Loucy (cell line): ENCODE measurements at regions not wholly inside any gene's neighbourhood (a gene's known extent, or its start where the extent isn't known, plus 50 kb on each side); places are given as distances from the start of the nearest gene placed in this dataset.
"Not testable (repeated sequence)": the region's sequence is repeated elsewhere in the genome, so short reads cannot be mapped to it uniquely, and the experiment has no call there.

Experiments used
- H2AFZ ChIP-seq: fragments of 200-600 bp; sonication (generic); 2 replicates; pipeline ENCODE4 v1.6.0; 2016; ENCODE audit warnings: antibody characterized with exemption, mild to moderate bottlenecking, low read length, moderate library complexity
- H3F3A ChIP-seq: fragments of 200-600 bp; 2 replicates; pipeline ENCODE4 v1.6.0; 2016; ENCODE audit warnings: antibody characterized with exemption, low read depth, mild to moderate bottlenecking
- H3K27me3 ChIP-seq: fragments of 200-600 bp; sonication (generic); 2 replicates; pipeline ENCODE4 v1.6.1; 2014; ENCODE audit warnings: low read length, mild to moderate bottlenecking; ENCODE audit not compliant: insufficient read depth, poor library complexity, severe bottlenecking
- H3K36me3 ChIP-seq: fragments of 200-600 bp; sonication (generic); 2 replicates; pipeline ENCODE4 v1.6.1; 2016; ENCODE audit warnings: low read length; ENCODE audit not compliant: insufficient read depth
- H3K4me1 ChIP-seq: fragments of 200-600 bp; sonication (generic); 2 replicates; pipeline ENCODE4 v1.5.1; 2014; ENCODE audit warnings: low read length, mild to moderate bottlenecking; ENCODE audit not compliant: insufficient read depth, poor library complexity, severe bottlenecking
- H3K4me2 ChIP-seq: fragments of 200-600 bp; sonication (generic); 2 replicates; pipeline ENCODE4 v1.6.0; 2014; ENCODE audit warnings: antibody characterized with exemption, low read length, low read depth, mild to moderate bottlenecking; ENCODE audit not compliant: poor library complexity, severe bottlenecking
- H3K4me3 ChIP-seq: fragments of 200-600 bp; sonication (generic); 2 replicates; pipeline ENCODE4 v1.5.1; 2014; ENCODE audit warnings: low read length, mild to moderate bottlenecking, mixed read lengths; ENCODE audit not compliant: poor library complexity, severe bottlenecking
- H3K79me2 ChIP-seq: fragments of 200-600 bp; sonication (generic); 2 replicates; pipeline ENCODE4 v1.6.1; 2014; ENCODE audit warnings: low read length; ENCODE audit not compliant: insufficient read depth
- H3K9ac ChIP-seq: fragments of 200-600 bp; sonication (generic); 2 replicates; pipeline ENCODE4 v1.6.0; 2014; ENCODE audit warnings: mild to moderate bottlenecking, low read depth, low read length, moderate library complexity; ENCODE audit not compliant: poor library complexity, severe bottlenecking
- H3K9me2 ChIP-seq: fragments of 200-600 bp; sonication (generic); replicated peaks from 2 replicates; pipeline ENCODE4 v1.6.1; 2016; ENCODE audit warnings: low read depth, low read length, mixed read lengths
- H3K9me3 ChIP-seq: fragments of 200-600 bp; sonication (generic); 2 replicates; pipeline ENCODE4 v1.6.1; 2014; ENCODE audit warnings: mild to moderate bottlenecking, antibody characterized with exemption, low read length, low read depth; ENCODE audit not compliant: insufficient read depth
- H4K20me1 ChIP-seq: fragments of 200-600 bp; sonication (generic); 2 replicates; pipeline ENCODE4 v1.6.0; 2014; ENCODE audit warnings: antibody characterized with exemption, low read length, mild to moderate bottlenecking; ENCODE audit not compliant: insufficient read depth, poor library complexity, severe bottlenecking
- EZH2phosphoT487 ChIP-seq: fragments of 200-600 bp; IDR thresholded peaks from 2 replicates; pipeline ENCODE4 v1.6.1; 2018; ENCODE audit warnings: antibody characterized with exemption, mild to moderate bottlenecking, moderate library complexity, borderline replicate concordance
- TF ChIP-seq, protein P1 (sequence below): fragments of 200-600 bp; sonication (generic); conservative IDR thresholded peaks from 2 replicates; pipeline ENCODE4 v1.5.1; 2014; ENCODE audit warnings: mild to moderate bottlenecking, antibody characterized with exemption, low read length

- no peak overlapping the region for H3K9ac ChIP-seq
- H3K9me2 ChIP-seq = no peaks in the 10 kb centered on the region
- H3K27me3 ChIP-seq = no peaks in the 10 kb centered on the region
- no peaks in the 10 kb centered on the region for H3K9me3 ChIP-seq
- no peaks in the 10 kb centered on the region for H3F3A ChIP-seq
- no peak overlapping the region for H2AFZ ChIP-seq
- no peak overlapping the region for H3K4me3 ChIP-seq
- H3K36me3 ChIP-seq = no peaks in the 10 kb centered on the region
- TF ChIP-seq EZH2phosphoT487 = no peak
- no peaks in the 10 kb centered on the region for H3K79me2 ChIP-seq
- no peak overlapping the region for H3K4me2 ChIP-seq
- peaks cover 21% of the 10 kb centered on the region for H3K4me1 ChIP-seq
- no peaks in the 10 kb centered on the region for H4K20me1 ChIP-seq
These were observed 357.3 kb upstream of the JARID2 start for GRCh38 chr6:14888575-14889000.

GRCh38 chr6:14889188-14889587 is 356.7 kb upstream of the JARID2 start:
- no peaks in the 10 kb centered on the region for H3K9me2 ChIP-seq
- H3K4me1 ChIP-seq = peaks cover 15% of the 10 kb centered on the region
- no peaks in the 10 kb centered on the region for H4K20me1 ChIP-seq
- H3K4me3 ChIP-seq = no peak overlapping the region
- H3K36me3 ChIP-seq = no peaks in the 10 kb centered on the region
- no peaks in the 10 kb centered on the region; the same call in 1 of the 2 replicates for H3K9me3 ChIP-seq
- H3F3A ChIP-seq = no peaks in the 10 kb centered on the region
- H3K79me2 ChIP-seq = no peaks in the 10 kb centered on the region
- no peaks in the 10 kb centered on the region for H3K27me3 ChIP-seq
- no peak overlapping the region for H3K4me2 ChIP-seq
- no peak for TF ChIP-seq EZH2phosphoT487
- TF ChIP-seq, protein P1, sequence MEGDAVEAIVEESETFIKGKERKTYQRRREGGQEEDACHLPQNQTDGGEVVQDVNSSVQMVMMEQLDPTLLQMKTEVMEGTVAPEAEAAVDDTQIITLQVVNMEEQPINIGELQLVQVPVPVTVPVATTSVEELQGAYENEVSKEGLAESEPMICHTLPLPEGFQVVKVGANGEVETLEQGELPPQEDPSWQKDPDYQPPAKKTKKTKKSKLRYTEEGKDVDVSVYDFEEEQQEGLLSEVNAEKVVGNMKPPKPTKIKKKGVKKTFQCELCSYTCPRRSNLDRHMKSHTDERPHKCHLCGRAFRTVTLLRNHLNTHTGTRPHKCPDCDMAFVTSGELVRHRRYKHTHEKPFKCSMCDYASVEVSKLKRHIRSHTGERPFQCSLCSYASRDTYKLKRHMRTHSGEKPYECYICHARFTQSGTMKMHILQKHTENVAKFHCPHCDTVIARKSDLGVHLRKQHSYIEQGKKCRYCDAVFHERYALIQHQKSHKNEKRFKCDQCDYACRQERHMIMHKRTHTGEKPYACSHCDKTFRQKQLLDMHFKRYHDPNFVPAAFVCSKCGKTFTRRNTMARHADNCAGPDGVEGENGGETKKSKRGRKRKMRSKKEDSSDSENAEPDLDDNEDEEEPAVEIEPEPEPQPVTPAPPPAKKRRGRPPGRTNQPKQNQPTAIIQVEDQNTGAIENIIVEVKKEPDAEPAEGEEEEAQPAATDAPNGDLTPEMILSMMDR = no peak
- no peak overlapping the region for H2AFZ ChIP-seq
- H3K9ac ChIP-seq = no peak overlapping the region

DNA sequence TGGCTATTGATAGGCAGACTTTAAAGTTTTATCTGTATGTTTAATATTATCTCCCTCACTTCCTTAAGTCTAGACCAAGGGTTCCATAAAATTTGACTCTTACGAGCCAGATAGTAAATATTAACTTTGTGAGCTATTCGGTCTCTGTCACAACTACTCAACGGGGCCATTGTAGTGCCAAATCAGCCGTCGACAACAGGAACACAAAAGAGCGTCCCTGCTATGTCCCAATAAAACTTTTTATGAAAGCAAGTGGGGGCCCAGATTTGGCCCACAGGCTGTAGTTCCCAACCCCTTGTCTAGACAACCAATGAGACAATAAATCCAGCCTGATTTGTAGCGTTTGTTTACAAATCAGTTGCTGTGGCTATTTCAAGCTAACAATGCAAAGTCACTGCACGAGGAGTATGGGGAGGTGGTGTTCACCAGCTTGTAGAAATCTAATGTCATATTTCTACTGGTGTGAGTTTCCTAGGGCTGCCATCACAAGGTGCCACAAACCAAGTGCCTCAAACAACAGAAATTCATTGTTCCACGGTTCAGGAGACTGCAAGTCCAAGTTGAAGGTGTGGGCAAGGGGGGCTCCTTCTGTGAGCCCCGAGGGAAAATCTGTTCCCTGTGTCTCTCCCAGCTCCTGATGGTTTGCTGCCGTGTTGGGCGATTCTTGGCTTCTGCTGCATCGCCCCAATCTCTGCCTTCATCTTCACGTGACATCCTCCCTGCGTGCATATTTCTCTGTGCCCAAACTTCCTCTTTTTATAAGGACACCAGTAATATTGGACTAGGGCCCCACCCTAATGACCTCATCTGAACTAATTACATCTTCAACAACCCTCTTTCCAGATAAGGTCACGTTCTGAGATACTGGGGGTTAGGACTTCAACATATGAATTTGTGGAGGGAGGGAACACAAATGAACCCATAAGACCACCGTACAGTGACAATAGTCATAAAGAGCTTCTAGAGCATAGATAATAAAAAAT is 356.0 kb upstream of the JARID2 start:
- no peaks in the 10 kb centered on the region for H3K9me2 ChIP-seq
- peaks cover 10% of the 10 kb centered on the region for H3K4me1 ChIP-seq
- H3F3A ChIP-seq = no peaks in the 10 kb centered on the region
- no peaks in the 10 kb centered on the region; the same call in 1 of the 2 replicates for H3K9me3 ChIP-seq
- no peak overlapping the region for H3K9ac ChIP-seq
- H2AFZ ChIP-seq = no peak overlapping the region
- no peaks in the 10 kb centered on the region for H3K79me2 ChIP-seq
- no peak overlapping the region for H3K4me3 ChIP-seq
- H4K20me1 ChIP-seq = no peaks in the 10 kb centered on the region
- TF ChIP-seq EZH2phosphoT487 = no peak
- TF ChIP-seq, protein P1 = no peak
- H3K4me2 ChIP-seq = no peak overlapping the region
- H3K36me3 ChIP-seq = no peaks in the 10 kb centered on the region
- no peaks in the 10 kb centered on the region for H3K27me3 ChIP-seq

DNA sequence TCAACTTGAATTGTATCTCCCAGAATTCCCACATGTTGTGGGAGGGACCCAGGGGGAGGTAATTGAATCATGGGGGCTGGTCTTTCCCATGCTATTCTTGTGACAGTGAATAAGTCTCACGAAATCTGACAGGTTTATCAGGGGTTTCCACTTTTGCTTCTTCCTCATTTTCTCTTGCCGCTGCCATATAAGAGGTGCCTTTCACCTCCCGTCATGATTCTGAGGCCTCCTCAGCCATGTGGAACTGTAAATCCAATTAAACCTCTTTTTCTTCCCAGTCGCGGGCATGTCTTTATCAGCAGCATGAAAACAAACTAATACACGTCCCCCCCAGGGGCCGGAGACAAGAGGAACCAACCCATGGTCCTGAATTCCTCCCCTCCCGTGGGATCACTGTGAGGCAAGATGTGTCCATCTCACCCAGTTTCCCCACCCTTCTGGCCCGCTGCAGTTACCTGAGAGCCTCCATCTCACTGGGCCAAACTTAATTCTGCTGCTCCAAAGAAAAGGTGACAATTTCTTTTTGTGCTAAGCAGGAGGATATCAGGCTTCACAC is 354.0 kb upstream of the JARID2 start:
- H3K4me1 ChIP-seq = peaks cover 15% of the 10 kb centered on the region
- H2AFZ ChIP-seq, H4K20me1 ChIP-seq, H3K9me2 ChIP-seq, H3K4me3 ChIP-seq, H3F3A ChIP-seq, H3K4me2 ChIP-seq, H3K36me3 ChIP-seq, H3K9me3 ChIP-seq, H3K27me3 ChIP-seq, H3K9ac ChIP-seq, H3K79me2 ChIP-seq: not testable (repeated sequence)
